GM04503 (cell line): ENCODE measurements at regions not wholly inside any gene's neighbourhood (a gene's known extent, or its start where the extent isn't known, plus 50 kb on each side); places are given as distances from the start of the nearest gene placed in this dataset.
A peak's percentile ranks its signal among the peaks of the same experiment; 100 is the strongest.
"Not testable (repeated sequence)": the region's sequence is repeated elsewhere in the genome, so short reads cannot be mapped to it uniquely, and the experiment has no call there.

ENCODE experiments used
- DNase-seq: peaks from one replicate; pipeline ENCODE4 v3.0.0-alpha.2; 2012; ENCODE audit warnings: low read depth

- no peak for DNase-seq
Observed at GRCh38 chr2:146786396-146786795, 1058.4 kb upstream of the ACVR2A start.

GRCh38 chr2:146785101-146785500, 1059.7 kb upstream of the ACVR2A start:
- DNase-seq: no peak

GRCh38 chr2:146784602-146785001, 1060.2 kb upstream of the ACVR2A start:
- no peak for DNase-seq

DNA sequence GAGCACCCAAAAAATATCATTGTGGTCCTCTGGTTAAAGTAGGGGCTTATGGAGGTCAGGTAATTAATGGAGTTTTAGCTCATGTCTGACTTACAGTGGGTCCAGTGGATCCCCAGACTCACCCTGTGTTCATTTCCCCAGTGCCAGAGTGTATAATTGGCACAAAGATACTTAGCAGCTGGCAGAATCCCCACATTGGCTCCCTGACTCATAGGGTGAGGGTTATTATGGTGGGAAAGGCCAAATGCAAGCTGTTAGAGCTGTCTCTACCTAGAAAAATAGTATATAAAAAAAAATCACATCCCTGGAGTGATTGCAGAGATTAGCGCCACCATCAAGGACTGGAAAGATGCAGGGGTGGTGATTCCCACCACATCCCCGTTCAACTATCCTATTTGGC, 1067.6 kb upstream of the ACVR2A start:
- no peak for DNase-seq

DNA sequence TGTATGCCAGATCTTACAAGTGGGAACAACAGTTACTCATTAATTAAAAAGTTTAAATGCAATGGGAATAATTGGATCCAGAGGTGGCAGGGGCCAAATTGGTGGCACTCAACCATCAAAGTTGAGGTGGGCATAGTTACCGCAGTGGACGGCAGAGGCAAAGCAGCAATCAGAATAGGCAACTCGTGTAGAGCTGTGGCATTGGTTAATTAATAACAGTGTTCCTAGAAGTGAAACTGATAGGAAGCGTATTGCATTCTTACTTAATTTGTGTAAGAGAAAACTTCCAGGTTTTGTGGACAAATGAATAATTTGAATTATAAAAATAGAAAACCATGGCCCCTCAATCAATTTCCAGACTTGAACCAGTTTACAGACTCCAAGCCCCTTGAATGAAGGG, 1068.2 kb upstream of the ACVR2A start:
- no peak for DNase-seq

DNA sequence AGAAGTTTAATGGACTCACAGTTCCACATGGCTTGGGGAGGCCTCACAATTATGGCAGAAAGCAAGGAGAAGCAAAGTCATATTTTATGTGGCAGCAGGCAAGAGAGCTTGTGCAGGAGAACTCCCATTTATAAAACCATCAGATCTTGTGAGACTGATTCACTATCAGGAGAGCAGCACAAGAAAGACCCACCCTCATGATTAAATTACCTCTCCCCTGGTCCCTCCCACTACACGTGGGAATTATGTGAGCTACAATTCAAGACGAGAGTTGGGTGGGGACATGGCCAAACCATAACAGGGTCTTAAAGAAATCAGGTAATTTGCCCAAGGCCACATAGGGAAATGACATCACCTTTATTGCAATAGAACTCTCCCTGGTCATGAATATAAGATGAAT, 1073.3 kb upstream of the ACVR2A start:
- no peak for DNase-seq

GRCh38 chr2:146764301-146764700, 1080.5 kb upstream of the ACVR2A start:
- no peak for DNase-seq

GRCh38 chr2:146762786-146763185, 1082.0 kb upstream of the ACVR2A start:
- no peak for DNase-seq

DNA sequence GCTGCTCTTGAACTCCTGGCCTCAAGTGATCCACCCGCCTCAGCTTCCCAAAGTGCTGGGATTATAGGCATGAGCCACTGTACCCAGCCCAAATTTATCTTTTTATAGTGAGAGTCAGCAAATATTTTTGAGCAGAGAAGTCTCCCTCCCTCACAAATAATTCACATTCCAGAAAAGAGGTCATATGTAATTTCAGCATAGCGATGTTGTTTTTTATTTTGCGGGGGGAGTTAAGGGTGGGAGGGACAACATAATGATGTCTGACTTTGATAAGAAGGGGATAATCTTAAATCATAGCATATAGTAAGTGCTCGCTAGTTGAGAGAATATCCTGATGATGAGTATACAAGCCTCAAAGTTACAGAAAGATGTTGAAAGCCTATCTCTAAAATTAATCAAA, 1090.2 kb upstream of the ACVR2A start:
- DNase-seq: no peak

DNA sequence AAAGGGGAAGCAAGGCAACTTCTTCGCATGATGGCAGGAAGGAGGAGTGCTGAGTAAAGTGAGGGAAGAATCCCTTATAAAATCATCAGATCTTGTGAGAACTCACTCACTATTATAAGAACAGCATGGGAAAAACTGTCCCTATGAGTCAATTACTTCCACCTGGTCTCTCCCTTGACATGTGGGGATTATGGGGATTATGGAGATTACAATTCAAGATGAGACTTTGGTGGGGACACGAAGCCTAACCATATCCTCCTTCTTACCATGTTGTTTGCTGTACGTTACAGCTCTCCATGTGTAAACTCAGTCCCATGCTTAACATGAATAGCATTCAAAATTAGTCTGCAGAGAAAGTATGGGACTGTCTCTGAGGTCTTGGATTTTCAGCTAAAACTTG, 1096.8 kb upstream of the ACVR2A start:
- DNase-seq: no peak

- DNase-seq: no peak
Observed at GRCh38 chr2:146741260-146741659, 1103.6 kb upstream of the ACVR2A start.

DNA sequence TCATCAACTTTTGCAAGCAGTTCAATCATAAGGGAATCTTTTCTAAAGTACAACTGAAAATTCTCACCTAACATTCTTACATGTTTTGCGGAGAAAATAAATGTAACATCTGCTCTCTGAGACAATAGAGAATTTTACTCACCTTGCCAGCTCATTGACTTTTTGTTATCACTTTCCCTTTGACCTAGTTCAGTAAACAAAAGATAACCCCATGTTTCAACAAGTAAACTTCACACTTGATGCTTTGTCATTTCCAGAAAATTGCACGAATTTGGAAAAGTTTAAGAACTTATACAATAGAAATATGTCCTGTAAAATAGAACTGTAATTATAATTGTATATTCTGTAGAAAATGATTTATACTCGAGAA, 1110.0 kb upstream of the ACVR2A start:
- DNase-seq: no peak

GRCh38 chr2:146734042-146734820, 1110.6 kb upstream of the ACVR2A start:
- peak; percentile 5 for DNase-seq

- no peak for DNase-seq
Observed at GRCh38 chr2:146730882-146731281, 1113.9 kb upstream of the ACVR2A start.

DNA sequence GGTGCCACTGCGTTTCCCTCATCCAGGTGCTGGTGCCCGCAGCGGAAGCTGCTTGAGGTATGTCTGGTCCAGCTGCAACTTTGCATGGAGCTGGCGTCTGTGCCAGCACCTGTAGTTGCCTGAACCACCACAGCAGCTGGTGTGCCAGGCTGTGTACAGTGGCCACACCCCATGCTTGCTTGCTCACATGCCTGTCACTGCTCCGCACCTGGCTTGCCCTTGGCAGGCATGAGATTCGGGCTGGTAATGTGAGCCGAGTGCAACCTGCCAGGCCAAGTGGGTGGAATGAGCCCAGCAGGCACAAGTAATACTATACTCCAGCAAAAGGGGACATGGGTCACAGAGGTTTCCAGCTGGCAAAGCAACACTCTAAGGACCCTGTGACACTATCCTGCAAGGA, 1123.3 kb upstream of the ACVR2A start:
- no peak for DNase-seq

DNA sequence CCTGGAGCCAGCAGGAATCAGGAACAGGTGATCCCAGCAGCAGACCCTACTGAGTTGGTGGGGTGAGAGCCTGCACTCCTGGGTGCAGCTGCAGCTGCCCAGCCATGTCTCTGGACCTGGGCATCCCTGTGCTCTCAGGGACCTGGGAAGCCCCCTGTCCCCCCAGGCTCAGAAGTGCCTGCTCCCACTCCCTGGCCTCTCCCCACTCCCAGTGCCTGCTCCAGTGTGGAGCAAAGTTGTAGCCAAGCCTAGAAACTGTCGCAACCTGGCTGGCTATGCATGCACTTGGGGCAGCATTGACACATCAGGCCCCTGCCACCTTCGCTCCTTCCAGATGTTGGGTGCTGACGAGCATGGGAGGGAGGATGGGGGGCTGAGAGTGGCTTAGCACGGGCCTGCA, 1124.7 kb upstream of the ACVR2A start:
- DNase-seq: no peak

- no peak for DNase-seq
Observed at GRCh38 chr2:146716591-146716990, 1128.2 kb upstream of the ACVR2A start.

DNA sequence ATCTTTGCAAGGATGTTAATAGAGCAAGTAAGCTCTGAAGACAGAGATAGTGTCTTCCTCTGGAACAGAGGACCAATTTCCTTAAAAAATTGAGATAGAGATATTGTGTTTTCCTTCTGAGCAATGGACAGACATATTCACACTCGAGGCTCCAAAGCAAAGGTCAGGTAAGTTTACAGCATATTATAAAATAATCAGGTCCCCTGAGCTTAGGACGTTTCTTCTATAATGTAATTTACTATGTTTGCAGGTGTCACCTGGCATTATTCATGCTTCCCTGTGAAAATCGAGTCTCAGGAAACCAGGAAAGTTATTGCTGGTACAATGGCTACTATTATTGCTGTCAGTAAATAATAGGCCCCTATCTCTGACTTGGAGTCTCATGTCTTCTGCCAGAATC, 1135.8 kb upstream of the ACVR2A start:
- no peak for DNase-seq

DNA sequence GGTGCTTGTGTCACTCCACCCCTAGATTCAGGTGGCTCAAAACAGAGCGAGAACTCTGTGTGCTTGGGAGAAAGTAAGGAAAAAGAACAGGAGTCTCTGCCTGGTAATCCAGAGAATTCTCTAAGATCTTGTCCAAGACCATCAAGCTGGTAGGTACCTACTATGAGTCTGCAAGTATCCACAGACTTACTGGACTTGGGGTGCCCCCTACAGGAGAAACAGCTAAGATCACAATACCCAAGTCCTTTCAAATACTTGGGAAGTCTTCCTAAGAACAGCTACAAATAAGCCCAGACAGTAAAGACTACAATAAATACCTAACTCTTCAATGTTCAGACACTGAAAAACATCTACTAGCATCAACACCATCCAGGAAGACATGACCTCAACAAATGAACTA, 1143.6 kb upstream of the ACVR2A start:
- DNase-seq: no peak

DNA sequence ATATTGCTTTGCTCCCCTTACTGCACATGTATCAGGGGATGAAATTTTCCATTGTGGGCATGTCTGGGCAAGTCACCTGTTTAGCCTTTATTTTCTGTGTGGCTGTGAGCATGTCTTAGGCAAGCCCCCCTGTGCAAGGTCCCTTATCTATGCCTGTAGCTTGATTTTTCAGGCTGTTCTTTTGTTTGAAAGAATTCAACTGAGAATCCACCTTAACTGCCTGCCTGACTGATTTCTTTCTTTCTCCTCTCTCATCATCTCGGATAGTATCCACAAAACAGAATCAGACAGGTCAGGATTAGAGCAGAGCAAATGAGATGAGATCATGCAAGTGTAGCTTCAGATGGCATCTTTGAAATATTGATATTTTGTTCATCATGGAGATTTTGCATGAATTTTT, 1147.5 kb upstream of the ACVR2A start:
- DNase-seq: no peak

DNA sequence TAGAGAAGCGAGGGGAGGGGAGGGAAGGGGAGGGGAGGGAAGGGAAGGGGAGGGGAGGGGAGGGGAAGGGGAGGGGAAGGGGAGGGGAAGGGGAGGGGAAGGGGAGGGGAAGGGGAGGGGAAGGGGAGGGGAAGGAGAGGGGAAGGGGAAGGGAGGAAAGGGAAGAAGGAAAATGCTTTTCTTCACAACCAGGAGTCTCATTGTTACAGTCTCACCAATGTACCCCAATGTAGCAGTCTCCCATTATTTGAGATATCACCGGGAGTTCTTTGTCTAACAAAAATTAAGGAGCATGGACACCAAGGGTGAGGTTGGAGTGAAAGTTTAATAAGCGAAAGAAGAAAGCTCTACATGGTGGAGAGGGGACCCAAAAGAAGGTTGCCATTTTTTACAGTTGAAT, 1148.0 kb upstream of the ACVR2A start:
- not testable (repeated sequence) for DNase-seq

DNA sequence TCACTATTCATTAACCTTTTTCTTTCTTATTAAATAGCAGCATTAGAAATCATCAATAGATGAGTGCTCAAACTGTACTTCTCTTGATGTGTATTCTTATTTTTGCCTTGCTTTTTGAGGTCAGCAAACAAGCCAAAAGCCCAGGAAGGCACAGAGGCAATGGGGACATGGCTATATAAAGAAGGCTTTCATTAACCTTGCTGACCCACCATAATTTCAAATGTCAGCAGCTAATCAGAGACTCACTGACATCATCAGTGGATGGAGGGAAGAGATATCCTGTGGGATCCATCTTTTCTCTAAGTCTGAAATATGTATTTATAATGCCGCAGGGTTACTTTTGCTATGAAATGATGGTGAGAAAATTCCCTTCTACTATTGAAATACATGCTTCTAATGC, 1162.8 kb upstream of the ACVR2A start:
- no peak for DNase-seq

- no peak for DNase-seq
Observed at GRCh38 chr2:146678516-146678915, 1166.3 kb upstream of the ACVR2A start.

GRCh38 chr2:146677280-146677679, 1167.5 kb upstream of the ACVR2A start:
- DNase-seq: no peak

DNA sequence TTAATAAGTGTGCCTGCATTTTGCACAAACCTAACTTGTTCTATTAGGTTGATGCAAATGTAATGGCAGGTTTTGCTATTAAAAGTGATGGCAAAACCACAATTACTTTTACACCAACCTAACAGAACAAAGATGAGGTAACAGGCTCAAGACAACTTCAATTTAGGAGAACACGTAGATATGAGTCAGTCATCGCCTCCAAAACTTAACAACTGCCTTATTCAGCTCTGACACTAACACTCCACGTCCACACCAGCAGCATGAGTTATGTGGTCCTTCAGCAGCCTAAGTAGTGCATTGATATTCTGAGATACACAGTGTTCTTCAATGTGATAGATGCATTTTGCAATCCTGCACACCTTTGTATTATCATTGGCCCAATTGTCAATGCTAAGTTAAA, 1175.1 kb upstream of the ACVR2A start:
- DNase-seq: no peak
